T-helper 1 cell treated with Interleukin-12 subunit alpha and Interleukin-12 subunit beta and Interleukin-4 antibody, amounts not matched to agents 30 μg/mL and 1 μg/mL, for 36 hours (primary cell): ENCODE measurements at regions not wholly inside any gene's neighbourhood (a gene's known extent, or its start where the extent isn't known, plus 50 kb on each side); places are given as distances from the start of the nearest gene placed in this dataset.
"Not testable (repeated sequence)": the region's sequence is repeated elsewhere in the genome, so short reads cannot be mapped to it uniquely, and the experiment has no call there.

Source experiments
- H3K27ac Mint-ChIP-seq: one replicate; pipeline ENCODE4 v1.8.0; 2021; ENCODE audit warnings: mild to moderate bottlenecking, mixed read lengths
- H3K27me3 Mint-ChIP-seq: one replicate; pipeline ENCODE4 v1.8.0; 2021; ENCODE audit warnings: low read depth, mixed read lengths
- H3K36me3 Mint-ChIP-seq: one replicate; pipeline ENCODE4 v1.8.0; 2021; ENCODE audit warnings: low read depth, mixed read lengths
- H3K4me1 Mint-ChIP-seq: one replicate; pipeline ENCODE4 v1.8.0; 2021; ENCODE audit warnings: low read depth, mixed read lengths
- H3K4me3 Mint-ChIP-seq: one replicate; pipeline ENCODE4 v1.8.0; 2021; ENCODE audit warnings: mild to moderate bottlenecking, moderate library complexity, mixed read lengths
- H3K9me3 Mint-ChIP-seq: one replicate; pipeline ENCODE4 v1.8.0; 2021; ENCODE audit warnings: mixed read lengths

GRCh38 chr9:93892748-93893147 lies 62.4 kb downstream of the BARX1 start:
- Mint-ChIP-seq H3K9me3 (peaks cover 9% of the 10 kb centered on the region), H3K4me3 (no peak overlapping the region), H3K4me1 (peaks cover 3% of the 10 kb centered on the region), H3K36me3 (no peaks in the 10 kb centered on the region), H3K27ac (no peak overlapping the region), H3K27me3 (no peaks in the 10 kb centered on the region)

- Mint-ChIP-seq H3K4me3 (no peak overlapping the region), H3K36me3 (no peaks in the 10 kb centered on the region), H3K9me3 (peaks cover 9% of the 10 kb centered on the region), H3K4me1 (no peaks in the 10 kb centered on the region), H3K27me3 (no peaks in the 10 kb centered on the region), H3K27ac (no peak overlapping the region)
Observed at GRCh38 chr9:93891549-93892310, 63.4 kb downstream of the BARX1 start.

GRCh38 chr9:93891050-93891449 lies 64.1 kb downstream of the BARX1 start:
- no peaks in the 10 kb centered on the region for H3K4me1 Mint-ChIP-seq
- H3K9me3 Mint-ChIP-seq = peaks cover 9% of the 10 kb centered on the region
- H3K27me3 Mint-ChIP-seq = no peaks in the 10 kb centered on the region
- H3K36me3 Mint-ChIP-seq = no peaks in the 10 kb centered on the region
- no peak overlapping the region for H3K4me3 Mint-ChIP-seq
- no peak overlapping the region for H3K27ac Mint-ChIP-seq

GRCh38 chr9:93890436-93890935 lies 64.7 kb downstream of the BARX1 start:
- Mint-ChIP-seq H3K36me3 (no peaks in the 10 kb centered on the region), H3K4me1 (no peaks in the 10 kb centered on the region), H3K27ac (no peak overlapping the region), H3K9me3 (peaks cover 9% of the 10 kb centered on the region), H3K27me3 (no peaks in the 10 kb centered on the region), H3K4me3 (no peak overlapping the region)

GRCh38 chr9:93886911-93887310 lies 68.2 kb downstream of the BARX1 start:
- H3K36me3 Mint-ChIP-seq = no peaks in the 10 kb centered on the region
- H3K27ac Mint-ChIP-seq = no peak overlapping the region
- H3K4me1 Mint-ChIP-seq = no peaks in the 10 kb centered on the region
- no peak overlapping the region for H3K4me3 Mint-ChIP-seq
- H3K9me3 Mint-ChIP-seq = peaks cover 3% of the 10 kb centered on the region
- peaks cover 7% of the 10 kb centered on the region for H3K27me3 Mint-ChIP-seq

- Mint-ChIP-seq H3K27me3 (peaks cover 7% of the 10 kb centered on the region), H3K9me3 (no peaks in the 10 kb centered on the region), H3K36me3 (no peaks in the 10 kb centered on the region), H3K4me1 (no peaks in the 10 kb centered on the region), H3K27ac (no peak overlapping the region), H3K4me3 (no peak overlapping the region)
Observed at GRCh38 chr9:93884808-93885207, 70.3 kb downstream of the BARX1 start.

GRCh38 chr9:93879662-93880407 lies 75.3 kb downstream of the BARX1 start:
- peaks cover 13% of the 10 kb centered on the region for H3K9me3 Mint-ChIP-seq
- not testable (repeated sequence) for H3K4me3 Mint-ChIP-seq, H3K27ac Mint-ChIP-seq, H3K4me1 Mint-ChIP-seq, H3K36me3 Mint-ChIP-seq
- H3K27me3 Mint-ChIP-seq = peaks cover 12% of the 10 kb centered on the region

- Mint-ChIP-seq H3K36me3 (no peaks in the 10 kb centered on the region), H3K4me3 (no peak overlapping the region), H3K9me3 (peaks cover 29% of the 10 kb centered on the region), H3K4me1 (no peaks in the 10 kb centered on the region), H3K27me3 (peaks cover 8% of the 10 kb centered on the region), H3K27ac (no peak overlapping the region)
Observed at GRCh38 chr9:93875330-93875729, 79.8 kb downstream of the BARX1 start.

- no peak overlapping the region for H3K4me3 Mint-ChIP-seq
- H3K27me3 Mint-ChIP-seq = peaks cover 8% of the 10 kb centered on the region
- H3K4me1 Mint-ChIP-seq = no peaks in the 10 kb centered on the region
- H3K27ac Mint-ChIP-seq = no peak overlapping the region
- H3K9me3 Mint-ChIP-seq = peaks cover 29% of the 10 kb centered on the region
- no peaks in the 10 kb centered on the region for H3K36me3 Mint-ChIP-seq
Observed at GRCh38 chr9:93874242-93874641, 80.9 kb downstream of the BARX1 start.

GRCh38 chr9:93871286-93871685 lies 83.9 kb downstream of the BARX1 start:
- no peak overlapping the region for H3K27ac Mint-ChIP-seq
- peaks cover 27% of the 10 kb centered on the region for H3K9me3 Mint-ChIP-seq
- H3K4me3 Mint-ChIP-seq = no peak overlapping the region
- H3K27me3 Mint-ChIP-seq = no peaks in the 10 kb centered on the region
- no peaks in the 10 kb centered on the region for H3K4me1 Mint-ChIP-seq
- no peaks in the 10 kb centered on the region for H3K36me3 Mint-ChIP-seq

- H3K9me3 Mint-ChIP-seq = peaks cover 17% of the 10 kb centered on the region
- no peaks in the 10 kb centered on the region for H3K36me3 Mint-ChIP-seq
- no peak overlapping the region for H3K27ac Mint-ChIP-seq
- H3K4me1 Mint-ChIP-seq = no peaks in the 10 kb centered on the region
- H3K27me3 Mint-ChIP-seq = no peaks in the 10 kb centered on the region
- H3K4me3 Mint-ChIP-seq = no peak overlapping the region
Observed at GRCh38 chr9:93869863-93870262, 85.3 kb downstream of the BARX1 start.

GRCh38 chr9:93869088-93869487 lies 86.1 kb downstream of the BARX1 start:
- H3K9me3 Mint-ChIP-seq = peaks cover 10% of the 10 kb centered on the region
- no peaks in the 10 kb centered on the region for H3K27me3 Mint-ChIP-seq
- H3K4me1 Mint-ChIP-seq = no peaks in the 10 kb centered on the region
- H3K27ac Mint-ChIP-seq = no peak overlapping the region
- no peak overlapping the region for H3K4me3 Mint-ChIP-seq
- no peaks in the 10 kb centered on the region for H3K36me3 Mint-ChIP-seq

- no peaks in the 10 kb centered on the region for H3K4me1 Mint-ChIP-seq
- no peaks in the 10 kb centered on the region for H3K9me3 Mint-ChIP-seq
- H3K27ac Mint-ChIP-seq = no peak overlapping the region
- no peaks in the 10 kb centered on the region for H3K36me3 Mint-ChIP-seq
- H3K27me3 Mint-ChIP-seq = peaks cover 2% of the 10 kb centered on the region
- no peak overlapping the region for H3K4me3 Mint-ChIP-seq
Observed at GRCh38 chr9:93865716-93866115, 89.4 kb downstream of the BARX1 start.

- Mint-ChIP-seq H3K27ac (no peak overlapping the region), H3K4me3 (no peak overlapping the region), H3K9me3 (no peaks in the 10 kb centered on the region), H3K4me1 (no peaks in the 10 kb centered on the region), H3K27me3 (peaks cover 7% of the 10 kb centered on the region), H3K36me3 (no peaks in the 10 kb centered on the region)
Observed at GRCh38 chr9:93865245-93865644, 89.9 kb downstream of the BARX1 start.

- H3K4me1 Mint-ChIP-seq = no peaks in the 10 kb centered on the region
- H3K27ac Mint-ChIP-seq = no peak overlapping the region
- no peaks in the 10 kb centered on the region for H3K9me3 Mint-ChIP-seq
- no peak overlapping the region for H3K4me3 Mint-ChIP-seq
- H3K27me3 Mint-ChIP-seq = peaks cover 11% of the 10 kb centered on the region
- no peaks in the 10 kb centered on the region for H3K36me3 Mint-ChIP-seq
Observed at GRCh38 chr9:93864840-93865239, 90.3 kb downstream of the BARX1 start.
